Esophagus muscularis mucosa (tissue), 3 donors: ENCODE measurements at regions not wholly inside any gene's neighbourhood (a gene's known extent, or its start where the extent isn't known, plus 50 kb on each side); places are given as distances from the start of the nearest gene placed in this dataset.

Source experiments
- CTCF ChIP-seq, 3 experiments: fragments of 200-600 bp in 2 of 3; fragments of 450-650 bp in 1 of 3; sonication (generic) in 2 of 3; IDR thresholded peaks; one replicate each; pipeline ENCODE4 v1.5.1; 2017 to 2019; ENCODE audit warnings: antibody characterized with exemption in 3 of 3, mild to moderate bottlenecking in 2 of 3, moderate library complexity in 1 of 3
- EP300 ChIP-seq: sonication (generic); formaldehyde crosslinking; IDR thresholded peaks from one replicate; pipeline ENCODE4 v1.6.1; 2017; ENCODE audit warnings: antibody characterized with exemption

- TF ChIP-seq EP300, result no peak
- TF ChIP-seq CTCF (IDR thresholded peaks at IDR 0.05), result no peak
Observed at GRCh38 chr5:118511846-118512245, 476.5 kb downstream of the DTWD2 start.
